ENCODE measurements at regions not wholly inside any gene's neighbourhood (a gene's known extent, or its start where the extent isn't known, plus 50 kb on each side); places are given as distances from the start of the nearest gene placed in this dataset.

DNA sequence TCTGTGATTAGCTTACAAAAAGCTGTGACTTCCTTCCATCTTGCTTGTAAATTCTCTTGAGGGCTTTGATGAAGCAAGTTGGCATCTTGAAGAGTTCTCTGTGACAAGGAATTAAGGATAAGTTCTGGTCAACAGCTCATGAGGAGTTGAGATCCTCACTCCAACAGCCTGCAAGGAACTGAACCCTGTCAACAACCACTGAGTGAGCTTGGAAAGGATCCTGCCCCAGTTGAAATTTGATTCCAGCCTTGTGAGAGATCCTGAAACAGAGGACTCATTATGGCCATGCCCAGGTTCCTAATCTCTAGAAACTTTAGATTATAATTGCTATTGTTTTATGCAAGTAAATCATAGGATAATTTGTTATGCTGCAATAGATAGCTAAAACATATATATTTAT lies 133.7 kb downstream of the PTCHD4 start:
- H3K4me1 ChIP-seq (replicated peaks in 1 of 2) = peaks cover 0 to 8% of the 10 kb centered on the region in 2 donors
- no peak overlapping the region for H3K4me3 ChIP-seq
- no peak for ATAC-seq (replicated peaks in 6 of 8)
- in situ Hi-C loops (cut with MboI; ENCODE audit: low pct_unique_long_range_greater_than_20kb in 2 of 9, low sequenced_read_pairs in 9 of 9, unreplicated experiment in 9 of 9) = no loop called here
- H3K27ac ChIP-seq = no peak overlapping the region

DNA sequence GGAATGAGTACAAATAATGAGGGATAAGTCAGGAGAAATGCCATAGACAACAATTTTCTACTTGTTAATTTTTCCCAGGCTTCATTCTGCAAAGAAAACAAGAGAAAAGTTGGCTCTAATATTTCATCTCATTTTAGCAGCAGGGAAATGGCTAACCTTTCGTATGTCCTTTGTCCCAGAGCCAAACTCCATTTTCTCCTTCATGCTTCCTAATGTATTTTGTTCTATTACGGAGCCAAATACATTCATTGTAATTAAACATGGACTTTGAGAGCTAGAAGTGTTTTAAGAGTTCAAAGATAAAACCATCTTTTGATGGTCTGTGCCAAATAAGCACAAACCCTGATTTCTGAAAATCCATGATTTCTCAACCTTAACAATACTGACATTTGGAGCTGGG lies 136.9 kb downstream of the PTCHD4 start:
- Histone ChIP-seq H3K27ac (no peak overlapping the region), H3K4me1 (replicated peaks in 1 of 2) (peaks cover 0 to 8% of the 10 kb centered on the region in 2 donors), H3K4me3 (no peak overlapping the region)
- 40 to 100% (median 80%) methylated on average over 1 to 2 of the region's 2 CpGs; no CpG with 5 or more reads in 1 of the 10 experiments for WGBS, 10 experiments
- in situ Hi-C loops (cut with MboI; ENCODE audit: low pct_unique_long_range_greater_than_20kb in 2 of 9, low sequenced_read_pairs in 9 of 9, unreplicated experiment in 9 of 9) = no loop called here
- ATAC-seq (replicated peaks in 6 of 8) = no peak

GRCh38 chr6:47970826-47971225 lies 140.2 kb downstream of the PTCHD4 start:
- peak in 1 of 8 experiments; percentile 21 for ATAC-seq (replicated peaks in 6 of 8)
- peaks cover 0 to 8% of the 10 kb centered on the region in 2 donors for H3K4me1 ChIP-seq (replicated peaks in 1 of 2)
- in situ Hi-C loops (cut with MboI; ENCODE audit: low pct_unique_long_range_greater_than_20kb in 2 of 9, low sequenced_read_pairs in 9 of 9, unreplicated experiment in 9 of 9) = no loop called here
- H3K27ac ChIP-seq = no peak overlapping the region
- H3K4me3 ChIP-seq = no peak overlapping the region
- WGBS, 10 experiments = 16 to 97% (median 73%) methylated on average over 2 to 3 of the region's 3 CpGs; no CpG with 5 or more reads in 2 of the 10 experiments

- no peak for ATAC-seq (replicated peaks in 6 of 8)
Measured at GRCh38 chr6:47967843-47968242, 143.2 kb downstream of the PTCHD4 start.

GRCh38 chr6:47964969-47965368 lies 146.0 kb downstream of the PTCHD4 start:
- WGBS, 10 experiments = 38 to 100% (median 88%) methylated on average over 1 to 3 of the region's 3 CpGs
- in situ Hi-C loops (cut with MboI; ENCODE audit: low pct_unique_long_range_greater_than_20kb in 2 of 9, low sequenced_read_pairs in 9 of 9, unreplicated experiment in 9 of 9) = no loop called here
- no peaks in the 10 kb centered on the region for H3K4me1 ChIP-seq (replicated peaks in 1 of 2)
- H3K4me3 ChIP-seq = no peak overlapping the region
- no peak for ATAC-seq (replicated peaks in 6 of 8)
- H3K27ac ChIP-seq = no peak overlapping the region

More at GRCh38 chr6:47967843-47968242, 143.2 kb downstream of the PTCHD4 start:
- no peaks in the 10 kb centered on the region for H3K4me1 ChIP-seq (replicated peaks in 1 of 2)
- WGBS, 10 experiments = 0 to 100% (median 92%) methylated on average over 1 to 2 of the region's 2 CpGs; no CpG with 5 or more reads in 3 of the 10 experiments
- H3K4me3 ChIP-seq = no peak overlapping the region
- in situ Hi-C loops (cut with MboI; ENCODE audit: low pct_unique_long_range_greater_than_20kb in 2 of 9, low sequenced_read_pairs in 9 of 9, unreplicated experiment in 9 of 9) = no loop called here
- no peak overlapping the region for H3K27ac ChIP-seq

DNA sequence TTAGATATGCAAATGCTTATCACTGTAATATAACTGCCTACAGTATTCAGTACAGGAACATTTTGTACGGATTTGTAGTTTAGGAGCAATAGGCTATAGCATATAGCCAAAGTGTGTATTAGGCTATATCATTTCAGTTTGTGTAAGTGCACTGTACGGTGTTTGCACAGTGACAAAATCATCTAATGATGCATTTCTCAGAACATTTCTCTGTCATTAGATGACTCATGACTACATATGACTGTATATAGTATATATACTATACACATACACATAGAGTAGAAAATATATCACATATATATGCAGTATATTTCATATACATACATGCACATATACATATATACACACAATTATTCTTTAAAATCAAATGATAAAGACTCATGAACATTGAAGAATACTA lies 158.4 kb downstream of the PTCHD4 start:
- no peak for ATAC-seq (replicated peaks in 6 of 8)
- no peak overlapping the region for H3K4me3 ChIP-seq
- no peak overlapping the region for H3K27ac ChIP-seq
- in situ Hi-C loops (cut with MboI; ENCODE audit: low pct_unique_long_range_greater_than_20kb in 2 of 9, low sequenced_read_pairs in 9 of 9, unreplicated experiment in 9 of 9) = no loop called here
- H3K4me1 ChIP-seq (replicated peaks in 1 of 2) = peaks cover 5 to 11% of the 10 kb centered on the region in 2 donors
- 0 to 100% (median 88%) methylated on average over 1 to 2 of the region's 2 CpGs; no CpG with 5 or more reads in 1 of the 10 experiments for WGBS, 10 experiments

DNA sequence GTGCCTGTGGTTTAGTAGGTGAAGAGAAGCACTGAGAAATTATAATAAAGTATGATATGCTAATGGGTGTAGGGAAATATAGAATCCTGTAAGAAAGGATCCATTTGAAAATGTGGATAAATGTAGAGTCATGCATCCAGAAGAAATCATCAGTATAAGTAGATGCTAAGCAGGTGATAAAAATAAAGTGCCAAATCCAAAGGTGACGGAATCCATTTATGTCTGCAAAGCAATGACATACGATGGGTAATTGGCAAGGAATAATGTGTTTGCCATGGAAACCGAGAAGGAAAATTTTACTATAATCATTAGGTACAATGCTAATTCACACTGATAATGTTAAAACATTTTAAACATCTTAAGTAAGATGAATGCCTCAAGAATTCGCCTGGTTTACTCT lies 163.0 kb downstream of the OPN5 start:
- Histone ChIP-seq H3K4me3 (no peak overlapping the region), H3K27ac (no peak overlapping the region), H3K4me1 (replicated peaks in 1 of 2) (peaks cover 5 to 24% of the 10 kb centered on the region in 2 donors)
- ATAC-seq (replicated peaks in 6 of 8) = peak in 2 of 8 experiments; percentile 21 to 47
- in situ Hi-C loops (cut with MboI; ENCODE audit: low pct_unique_long_range_greater_than_20kb in 2 of 9, low sequenced_read_pairs in 9 of 9, unreplicated experiment in 9 of 9) = no loop called here
- 25 to 100% (median 66%) methylated on average over 1 to 4 of the region's 4 CpGs for WGBS, 10 experiments

GRCh38 chr6:47938405-47938804 lies 156.6 kb downstream of the OPN5 start:
- Histone ChIP-seq H3K27ac (no peak overlapping the region), H3K4me1 (replicated peaks in 1 of 2) (no peaks in the 10 kb centered on the region), H3K4me3 (no peak overlapping the region)
- peak in 7 of 8 experiments; percentile 25 to 80 (median 71) for ATAC-seq (replicated peaks in 6 of 8)
- whole genome bisulfite sequencing, 10 experiments = 60 to 100% (median 93%) methylated on average over 1 to 2 of the region's 2 CpGs; no CpG with 5 or more reads in 5 of the 10 experiments
- in situ Hi-C loops (cut with MboI; ENCODE audit: low pct_unique_long_range_greater_than_20kb in 2 of 9, low sequenced_read_pairs in 9 of 9, unreplicated experiment in 9 of 9) = no loop called here

- Histone ChIP-seq H3K4me1 (replicated peaks in 1 of 2) (peaks cover 5% of the 10 kb centered on the region in 2 donors), H3K4me3 (no peak overlapping the region), H3K27ac (no peak overlapping the region)
- in situ Hi-C loops (cut with MboI; ENCODE audit: low pct_unique_long_range_greater_than_20kb in 2 of 9, low sequenced_read_pairs in 9 of 9, unreplicated experiment in 9 of 9) = no loop called here
- ATAC-seq (replicated peaks in 6 of 8) = no peak
- 0 to 90% (median 71%) methylated on average over 1 to 2 of the region's 2 CpGs; no CpG with 5 or more reads in 2 of the 10 experiments for WGBS, 10 experiments
Measured at GRCh38 chr6:47936820-47937219, 155.0 kb downstream of the OPN5 start.

DNA sequence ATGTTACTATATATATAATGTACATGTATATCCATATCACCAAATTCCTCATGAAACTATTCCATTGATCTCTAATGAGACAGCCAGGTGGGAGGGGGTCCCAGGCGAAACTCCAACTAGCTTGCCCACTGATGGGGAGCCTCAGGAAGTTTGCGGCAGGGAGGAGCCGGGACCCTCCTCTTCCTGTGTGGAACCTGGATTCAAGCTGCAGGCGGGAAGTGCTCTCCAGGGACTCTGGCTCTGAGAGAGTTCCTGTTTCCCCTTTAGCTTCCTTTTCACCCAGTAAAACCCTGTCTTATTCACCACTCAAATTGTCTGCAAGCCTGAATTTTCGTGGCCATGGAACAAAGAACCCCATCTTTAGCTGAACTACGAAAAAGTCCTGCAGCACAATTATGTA lies 152.2 kb downstream of the OPN5 start:
- Histone ChIP-seq H3K4me1 (replicated peaks in 1 of 2) (peaks cover 6 to 23% of the 10 kb centered on the region in 2 donors), H3K4me3 (no peak overlapping the region), H3K27ac (no peak overlapping the region)
- no peak for ATAC-seq (replicated peaks in 6 of 8)
- 8 to 90% (median 82%) methylated on average over 2 to 5 of the region's 6 CpGs; no CpG with 5 or more reads in 4 of the 10 experiments for WGBS, 10 experiments
- in situ Hi-C loops (cut with MboI; ENCODE audit: low pct_unique_long_range_greater_than_20kb in 2 of 9, low sequenced_read_pairs in 9 of 9, unreplicated experiment in 9 of 9) = no loop called here

DNA sequence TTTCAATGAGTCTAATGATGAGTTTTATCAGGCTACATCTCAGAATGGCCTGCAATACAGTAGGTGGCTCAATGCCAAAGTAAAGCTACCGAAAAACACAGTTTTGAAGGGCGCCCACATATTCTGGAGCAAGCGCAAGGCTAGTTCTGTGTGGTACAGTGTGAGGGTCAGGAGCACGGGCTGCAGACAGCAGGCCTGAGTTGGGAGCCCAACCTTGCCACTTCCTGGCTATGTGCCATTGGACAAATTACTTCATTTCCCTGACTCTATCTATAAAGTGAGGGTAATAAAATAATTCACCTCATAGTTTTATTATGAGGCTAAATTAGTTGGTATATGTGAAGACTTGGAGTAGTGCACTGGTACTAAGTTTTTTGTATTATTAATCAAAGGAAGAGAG lies 150.7 kb downstream of the OPN5 start:
- Histone ChIP-seq H3K4me1 (replicated peaks in 1 of 2) (peaks cover 6 to 23% of the 10 kb centered on the region in 2 donors), H3K27ac (no peak overlapping the region), H3K4me3 (no peak overlapping the region)
- in situ Hi-C loops (cut with MboI; ENCODE audit: low pct_unique_long_range_greater_than_20kb in 2 of 9, low sequenced_read_pairs in 9 of 9, unreplicated experiment in 9 of 9) = no loop called here
- WGBS, 10 experiments = 0 to 100% (median 81%) methylated on average over 1 to 4 of the region's 4 CpGs
- ATAC-seq (replicated peaks in 6 of 8) = no peak

- in situ Hi-C loops (cut with MboI; ENCODE audit: low pct_unique_long_range_greater_than_20kb in 2 of 9, low sequenced_read_pairs in 9 of 9, unreplicated experiment in 9 of 9) = no loop called here
- no peak overlapping the region for H3K4me3 ChIP-seq
Measured at GRCh38 chr6:47924001-47924400, 142.2 kb downstream of the OPN5 start.

DNA sequence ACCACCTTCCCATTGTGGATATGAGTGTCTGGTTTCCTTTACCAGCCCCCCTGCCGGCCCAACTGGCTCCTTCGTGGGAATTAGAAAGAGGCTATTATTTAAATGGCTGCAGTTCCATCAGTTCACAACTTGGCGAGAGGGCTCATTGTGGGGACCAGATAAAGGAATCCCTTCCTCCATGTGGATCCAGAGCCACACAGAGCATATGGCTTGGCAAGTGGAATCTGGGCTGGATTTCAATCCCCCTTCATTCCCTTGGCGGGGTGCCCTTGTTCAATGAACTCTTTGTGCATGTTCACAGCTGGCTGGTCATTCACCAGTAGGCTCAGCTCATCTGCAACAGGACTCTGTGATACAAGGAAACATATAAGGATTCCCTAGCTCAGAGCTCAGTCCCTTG lies 140.6 kb downstream of the OPN5 start:
- 0 to 90% (median 41%) methylated on average over 1 to 3 of the region's 4 CpGs; no CpG with 5 or more reads in 1 of the 10 experiments for WGBS, 10 experiments
- no peak overlapping the region for H3K27ac ChIP-seq
- no peak overlapping the region for H3K4me3 ChIP-seq
- peak in 1 of 8 experiments; percentile 18 for ATAC-seq (replicated peaks in 6 of 8)
- peaks cover 12 to 36% of the 10 kb centered on the region in 2 donors for H3K4me1 ChIP-seq (replicated peaks in 1 of 2)
- in situ Hi-C loops (cut with MboI; ENCODE audit: low pct_unique_long_range_greater_than_20kb in 2 of 9, low sequenced_read_pairs in 9 of 9, unreplicated experiment in 9 of 9) = no loop called here

More at GRCh38 chr6:47924001-47924400, 142.2 kb downstream of the OPN5 start:
- ATAC-seq (replicated peaks in 6 of 8) = no peak
- H3K27ac ChIP-seq = no peak overlapping the region
- H3K4me1 ChIP-seq (replicated peaks in 1 of 2) = peaks cover 12 to 33% of the 10 kb centered on the region in 2 donors
- 0 to 100% (median 76%) methylated on average over 1 to 3 of the region's 3 CpGs; no CpG with 5 or more reads in 2 of the 10 experiments for WGBS, 10 experiments

DNA sequence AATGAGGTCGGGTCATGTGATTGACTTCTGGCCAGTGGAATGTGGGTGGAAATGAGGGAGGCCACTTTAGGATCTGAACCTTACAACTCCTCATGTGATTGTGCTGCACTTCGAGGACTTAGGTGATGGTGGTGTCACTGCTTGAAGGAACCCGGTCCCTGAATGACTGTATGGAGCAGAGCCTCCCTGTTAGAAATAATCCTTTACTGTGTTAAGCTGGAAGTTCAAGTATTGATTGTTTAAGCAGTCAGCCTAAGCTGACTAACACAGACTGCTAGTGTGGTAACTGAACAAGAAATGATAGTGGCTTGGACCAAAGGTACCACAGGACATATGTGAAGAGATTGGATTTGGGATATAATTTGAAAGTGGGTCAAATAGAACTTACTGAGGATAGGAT lies 138.0 kb downstream of the OPN5 start:
- 8 to 92% (median 87%) methylated on average over 1 to 3 of the region's 3 CpGs; no CpG with 5 or more reads in 3 of the 10 experiments for WGBS, 10 experiments
- no peak overlapping the region for H3K27ac ChIP-seq
- peak in 1 of 8 experiments; percentile 29 for ATAC-seq (replicated peaks in 6 of 8)
- peaks cover 4 to 20% of the 10 kb centered on the region in 2 donors for H3K4me1 ChIP-seq (replicated peaks in 1 of 2)
- no peak overlapping the region for H3K4me3 ChIP-seq
- in situ Hi-C loops (cut with MboI; ENCODE audit: low pct_unique_long_range_greater_than_20kb in 2 of 9, low sequenced_read_pairs in 9 of 9, unreplicated experiment in 9 of 9) = no loop called here
